ELR (cell line): ENCODE measurements at regions not wholly inside any gene's neighbourhood (a gene's known extent, or its start where the extent isn't known, plus 50 kb on each side); places are given as distances from the start of the nearest gene placed in this dataset.

Experiments
- DNase-seq: peaks from one replicate; pipeline ENCODE4 v3.0.0-alpha.2; 2015; ENCODE audit warnings: low read depth

DNA sequence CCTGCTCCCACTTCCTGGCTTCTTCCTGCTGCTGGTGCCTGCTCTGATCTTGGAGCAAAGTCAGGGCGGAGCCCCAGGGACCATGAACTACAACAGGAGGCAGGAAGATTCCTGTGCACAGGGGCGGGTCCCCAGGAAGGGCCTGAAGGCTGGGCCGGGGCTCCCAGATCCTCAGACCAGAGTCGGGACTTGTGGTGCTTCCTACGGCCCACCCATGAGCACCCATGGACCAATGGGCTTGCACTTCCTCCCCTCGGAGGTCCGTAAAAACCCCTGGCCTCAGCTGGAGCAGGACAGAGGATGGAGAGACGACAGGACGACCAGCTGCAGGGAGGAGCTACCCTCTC, 1287.1 kb downstream of the TMEM121 start:
- DNase-seq, result no peak

DNA sequence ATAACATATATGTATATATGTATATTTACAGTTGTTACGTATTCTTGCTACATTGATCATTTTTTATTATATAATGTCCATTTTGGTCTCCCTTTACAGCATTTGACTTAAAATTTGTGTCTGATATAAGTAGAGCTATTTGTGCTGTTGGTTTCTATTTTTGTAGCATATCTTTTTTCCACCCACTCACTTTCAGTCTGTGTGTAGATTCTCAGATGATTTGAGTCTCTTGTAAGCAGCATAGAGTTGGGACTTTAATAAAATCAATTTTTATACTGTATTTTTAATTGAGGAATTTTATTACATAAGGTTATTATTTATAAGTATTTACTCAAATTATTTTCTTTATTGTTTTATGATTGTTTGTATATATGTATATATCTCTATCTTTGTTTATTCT, 1293.7 kb downstream of the TMEM121 start:
- no peak for DNase-seq

GRCh38 chr14:106821119-106821518, 1294.7 kb downstream of the TMEM121 start:
- no peak for DNase-seq

- no peak for DNase-seq
Measured at GRCh38 chr14:106822905-106823304, 1296.5 kb downstream of the TMEM121 start.

DNA sequence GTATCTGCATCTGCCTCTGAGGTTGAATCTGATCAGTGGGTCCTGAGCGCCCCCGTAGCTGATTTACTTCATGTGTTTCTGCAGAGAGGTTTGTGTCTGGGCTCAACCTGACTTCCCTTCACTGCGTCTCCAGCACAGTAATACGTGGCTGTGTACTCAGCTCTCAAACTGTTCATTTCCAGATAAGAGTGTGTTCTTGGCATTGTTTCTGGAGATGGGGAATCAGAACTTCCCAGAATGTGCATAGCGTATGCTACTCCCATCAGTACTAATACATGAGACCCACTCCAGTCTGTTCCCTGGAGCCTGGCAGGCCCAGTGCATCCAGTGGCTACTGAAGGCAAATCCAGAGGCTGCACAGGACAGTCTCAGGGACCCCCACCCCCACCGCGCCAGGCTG, 1297.2 kb downstream of the TMEM121 start:
- DNase-seq, result no peak

DNA sequence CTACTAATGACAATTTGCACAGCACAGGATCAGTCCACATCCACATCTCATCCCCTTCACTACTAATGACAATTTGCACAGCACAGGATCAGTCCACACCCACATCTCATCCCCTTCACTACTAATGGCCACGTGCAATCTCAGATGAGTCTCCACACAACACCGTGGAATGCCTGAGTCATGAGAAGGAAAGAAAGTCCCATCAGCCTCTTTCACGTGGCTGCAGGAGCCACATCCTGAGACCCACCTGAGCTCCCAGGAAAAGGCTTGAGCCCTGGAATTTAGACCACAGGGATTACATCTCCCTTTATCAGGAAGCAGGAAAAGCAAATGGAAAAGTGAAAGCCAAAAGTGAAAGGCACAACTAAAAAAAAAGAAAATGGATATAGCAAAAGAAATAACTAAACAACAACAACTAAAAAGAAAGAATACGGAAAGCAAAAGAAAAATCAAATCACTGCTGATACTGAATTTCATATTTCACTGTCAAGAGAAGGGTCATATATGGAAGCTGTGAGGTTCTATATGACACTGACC, 1300.5 kb downstream of the TMEM121 start:
- no peak for DNase-seq

DNA sequence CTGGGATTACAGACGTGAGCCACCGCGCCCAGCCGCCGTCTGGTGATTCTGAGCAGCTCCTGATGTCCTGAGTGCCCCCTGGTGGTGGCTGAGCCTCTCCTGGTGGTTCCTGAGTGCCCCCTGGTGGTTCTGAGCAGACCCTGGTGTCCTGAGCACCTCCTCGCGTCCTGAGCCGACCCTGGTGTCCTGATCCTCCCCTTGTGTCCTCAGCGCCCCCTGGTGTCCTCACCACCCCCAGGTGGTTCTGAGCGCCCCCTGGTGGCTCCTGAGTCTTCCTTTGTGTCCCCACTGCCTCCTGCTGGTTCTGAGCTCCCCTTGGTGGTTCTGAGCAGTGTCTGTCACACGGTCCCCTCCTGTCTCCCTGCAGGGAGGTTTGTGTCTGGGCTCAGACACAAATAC, 1304.9 kb downstream of the TMEM121 start:
- DNase-seq, result peak; percentile 4

DNA sequence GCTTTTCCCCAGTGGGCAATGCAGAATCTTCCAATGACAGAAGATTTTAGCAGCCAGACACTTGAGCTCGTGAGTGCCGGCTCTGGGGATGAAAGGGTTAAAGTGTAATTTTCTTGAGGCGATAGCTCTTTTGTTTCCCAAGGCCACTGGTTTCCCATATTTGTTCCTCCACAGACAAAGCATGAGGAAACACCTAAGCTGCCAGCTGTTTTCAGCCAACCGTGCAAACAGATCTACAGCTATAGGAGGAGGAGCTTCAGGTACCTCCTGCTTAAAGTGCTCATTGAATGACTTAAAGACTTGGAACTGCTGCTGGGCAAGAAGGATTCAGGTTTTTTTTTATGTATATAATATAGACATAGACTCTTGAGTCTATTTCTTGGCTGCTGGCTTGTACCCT, 1311.5 kb downstream of the TMEM121 start:
- DNase-seq, result no peak

DNA sequence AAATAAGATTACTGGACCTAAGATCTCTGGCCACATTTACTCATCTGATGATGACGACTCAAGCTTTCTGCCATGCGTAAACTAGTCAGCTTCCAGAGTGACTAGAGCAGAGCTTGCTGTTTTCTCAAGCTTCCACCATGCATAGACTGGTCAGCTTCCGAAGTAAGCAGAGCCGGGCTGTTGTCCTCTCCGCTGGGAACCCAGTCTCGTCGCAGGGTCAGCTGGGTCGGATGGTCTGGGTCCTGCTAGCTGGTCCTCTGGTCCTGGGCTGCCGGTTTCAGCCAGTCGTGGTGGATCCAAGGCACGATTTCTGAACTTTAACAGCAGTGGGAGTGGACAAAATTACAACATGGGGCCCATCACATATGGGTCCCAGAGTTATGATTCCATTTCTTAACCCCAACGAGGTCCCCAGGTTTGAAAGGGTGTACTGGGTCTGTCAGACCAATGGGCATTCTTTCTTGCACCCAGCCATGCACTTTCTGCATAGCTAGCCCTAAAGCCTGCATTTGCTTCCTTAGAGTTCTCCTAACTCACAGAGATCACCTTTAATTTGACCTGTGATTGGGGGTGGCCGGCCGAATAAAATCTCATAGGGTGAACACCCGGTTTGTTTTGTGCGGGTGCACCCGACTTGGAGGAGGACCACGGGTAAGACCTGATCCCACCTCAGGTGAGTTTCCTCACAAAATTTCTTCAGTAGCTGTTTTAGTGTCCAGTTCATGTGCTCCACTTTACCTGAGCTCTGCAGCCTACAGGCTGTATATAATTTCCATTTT, 1312.8 kb downstream of the TMEM121 start:
- no peak for DNase-seq

DNA sequence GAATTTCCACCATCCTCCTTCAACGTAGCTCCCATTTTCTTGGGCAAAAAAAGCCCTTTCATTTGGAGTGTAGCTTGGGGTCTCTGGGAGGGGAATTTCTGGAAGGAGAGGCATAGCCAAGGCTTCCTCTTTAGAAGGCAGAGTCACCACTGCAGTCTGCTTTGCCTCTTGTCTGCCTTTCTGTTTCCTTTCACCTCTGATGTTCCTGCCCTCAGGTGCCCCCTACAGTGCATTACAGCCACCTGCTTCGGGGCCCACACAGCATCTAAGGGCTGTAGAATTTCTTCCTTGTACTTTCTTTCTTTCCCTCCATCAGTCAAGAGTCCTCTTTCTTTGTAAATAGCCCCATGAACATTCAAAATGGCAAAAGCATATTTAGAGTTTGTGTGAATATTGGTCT, 1313.9 kb downstream of the TMEM121 start:
- DNase-seq, result no peak

DNA sequence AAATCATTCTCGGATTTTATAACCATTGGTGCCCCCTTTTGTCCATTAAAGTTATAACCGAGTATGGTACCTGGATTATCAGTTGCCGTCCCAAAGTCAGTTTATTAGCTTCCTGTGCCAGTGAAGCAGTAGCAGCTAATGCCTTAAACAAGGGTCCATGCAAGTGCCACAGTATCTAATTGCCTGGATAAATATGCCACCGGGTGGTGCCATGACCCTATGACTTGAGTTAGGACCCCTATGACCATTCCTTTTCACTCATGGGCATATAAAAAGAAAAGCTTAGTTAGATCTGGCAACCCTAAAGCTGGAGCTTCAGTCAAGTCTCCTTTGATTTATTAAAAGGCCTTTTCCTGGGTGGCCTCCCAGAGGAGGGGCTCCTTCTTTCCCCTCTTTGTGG, 1314.6 kb downstream of the TMEM121 start:
- no peak for DNase-seq

GRCh38 chr14:106841701-106842100, 1315.3 kb downstream of the TMEM121 start:
- no peak for DNase-seq

DNA sequence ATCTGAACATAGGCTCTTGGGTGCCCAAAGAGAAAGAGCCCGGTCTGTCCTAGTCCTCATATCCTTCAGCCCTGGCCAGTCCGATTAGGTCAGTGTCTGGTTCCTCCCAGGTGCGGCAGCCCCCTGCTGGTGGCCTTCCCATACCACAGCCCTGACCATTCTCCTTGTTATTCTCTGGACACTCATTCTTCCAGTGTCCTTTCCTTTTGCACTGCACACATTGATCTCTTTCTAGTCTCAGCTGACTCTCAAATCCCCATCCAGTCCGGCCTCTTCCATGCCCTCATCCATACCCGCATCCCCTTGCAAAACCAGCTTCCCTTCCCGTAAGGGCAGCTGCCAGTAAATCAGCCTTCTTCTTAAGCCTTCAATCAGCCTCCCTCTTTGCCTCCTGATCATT, 1316.3 kb downstream of the TMEM121 start:
- DNase-seq, result no peak

DNA sequence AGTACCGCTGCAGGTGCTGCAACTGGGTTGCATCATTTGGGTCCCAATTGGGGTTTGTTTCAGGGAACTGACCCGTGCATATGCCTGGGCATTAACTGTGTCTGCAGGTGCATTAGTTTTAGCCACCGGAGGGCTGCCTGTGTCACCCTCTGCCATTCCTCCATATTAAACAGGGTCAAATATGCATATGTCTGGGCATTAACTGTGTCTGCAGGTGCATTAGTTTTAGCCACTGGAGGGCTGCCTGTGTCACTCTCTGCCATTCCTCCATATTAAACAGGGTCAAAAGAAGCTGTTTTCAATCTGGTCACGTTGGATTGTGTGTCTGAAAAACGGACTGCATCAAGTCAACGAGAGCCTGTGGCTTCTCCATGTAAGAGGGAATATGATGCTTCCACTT, 1317.0 kb downstream of the TMEM121 start:
- DNase-seq, result no peak

GRCh38 chr14:106843951-106844483, 1317.6 kb downstream of the TMEM121 start:
- no peak for DNase-seq

DNA sequence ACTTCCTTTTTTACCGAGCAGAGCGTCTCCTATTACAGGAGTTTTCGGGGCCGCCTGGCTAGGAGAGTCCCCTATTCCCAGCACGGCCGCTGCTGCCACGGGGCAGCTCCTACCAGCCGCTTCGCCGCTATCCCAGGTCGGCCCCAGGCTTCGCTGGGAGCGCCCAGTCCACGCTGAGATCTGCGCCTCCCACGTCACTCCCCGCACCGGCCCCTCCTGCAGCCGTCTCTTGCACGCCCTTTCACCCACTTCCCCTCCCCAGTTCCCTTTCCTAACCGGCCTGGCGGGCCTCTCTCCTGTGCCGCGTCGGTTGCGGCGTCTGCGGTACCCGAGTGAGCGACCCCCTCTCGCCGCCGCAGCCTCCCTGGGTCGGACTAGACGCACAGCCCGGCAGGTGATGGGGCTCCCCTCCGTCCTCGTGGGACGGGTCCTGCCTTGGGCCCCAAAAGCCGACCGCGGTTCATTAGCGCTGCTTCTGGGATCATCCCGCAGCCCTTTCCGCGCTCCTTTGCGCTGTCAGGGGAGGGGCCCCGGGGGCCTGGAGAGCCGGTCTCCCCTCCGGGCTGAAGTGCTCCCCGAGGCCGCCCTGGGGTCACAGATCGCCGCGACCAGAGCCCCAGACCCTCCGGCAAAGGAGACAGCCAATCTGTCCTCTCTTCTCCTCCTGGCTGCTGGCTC, 1318.4 kb downstream of the TMEM121 start:
- no peak for DNase-seq

DNA sequence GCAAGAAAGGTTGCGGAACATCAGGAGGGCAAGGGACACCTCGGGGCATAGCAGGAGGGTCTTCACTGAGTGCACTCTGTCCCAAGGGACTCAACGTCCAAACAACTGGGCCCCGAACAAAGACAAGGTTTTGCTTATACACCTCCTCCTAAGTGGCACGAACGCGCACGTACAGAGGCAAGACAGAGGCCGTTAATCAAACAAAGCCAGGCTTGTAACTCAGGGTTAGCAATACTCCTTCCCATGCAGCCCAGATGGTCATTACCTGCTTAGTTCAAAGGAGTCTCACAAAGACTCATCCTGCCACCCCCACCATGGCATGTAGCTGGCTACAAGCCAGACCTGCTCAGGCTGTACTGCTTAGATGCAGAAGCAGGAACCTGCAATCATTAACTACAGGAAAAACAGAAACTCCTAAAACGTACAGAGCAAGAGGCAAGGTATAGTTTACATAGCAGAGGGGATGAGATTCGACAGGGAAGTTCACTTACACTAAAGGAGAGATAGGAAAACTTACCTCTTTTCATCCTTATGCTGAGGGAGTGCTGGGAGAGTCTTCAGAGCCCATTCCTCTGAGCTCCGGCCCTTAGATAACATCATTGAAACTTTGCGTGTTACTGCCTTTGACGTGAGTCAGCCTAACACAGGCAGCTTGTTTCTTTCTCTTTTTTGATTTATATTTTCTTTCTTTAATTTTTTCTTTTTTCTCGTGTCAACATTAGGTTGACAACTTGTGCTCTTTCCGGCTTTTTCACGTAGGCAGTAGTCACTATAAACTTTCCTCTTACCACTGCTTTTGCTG, 1319.1 kb downstream of the TMEM121 start:
- DNase-seq, result no peak

- no peak for DNase-seq
Measured at GRCh38 chr14:106846218-106846617, 1319.8 kb downstream of the TMEM121 start.

- no peak for DNase-seq
Measured at GRCh38 chr14:106848330-106849121, 1322.1 kb downstream of the TMEM121 start.

GRCh38 chr14:106850913-106851825, 1324.8 kb downstream of the TMEM121 start:
- no peak for DNase-seq
